ENCODE measurements at regions not wholly inside any gene's neighbourhood (a gene's known extent, or its start where the extent isn't known, plus 50 kb on each side); places are given as distances from the start of the nearest gene placed in this dataset.

DNA sequence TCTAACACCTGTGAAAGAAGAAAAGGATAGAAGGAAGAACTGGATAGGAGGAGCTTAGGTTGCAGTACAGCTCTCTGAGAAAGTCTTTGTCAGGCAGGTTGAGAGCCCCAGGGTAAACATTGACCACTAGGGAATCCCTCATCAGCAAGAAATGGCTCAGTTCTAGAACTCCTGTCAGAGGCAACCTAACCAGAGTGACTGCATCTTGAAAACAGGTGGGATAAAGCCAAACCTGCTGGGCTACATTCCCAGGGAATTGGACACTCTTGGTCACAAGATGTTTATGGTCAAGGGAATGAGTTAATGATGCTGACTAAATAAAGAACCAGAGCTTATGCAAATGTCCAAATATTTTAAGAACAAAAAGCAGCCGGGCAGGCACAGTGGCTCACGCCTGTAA lies 108.3 kb upstream of the MED14 start:
- TF ChIP-seq, protein P1, sequence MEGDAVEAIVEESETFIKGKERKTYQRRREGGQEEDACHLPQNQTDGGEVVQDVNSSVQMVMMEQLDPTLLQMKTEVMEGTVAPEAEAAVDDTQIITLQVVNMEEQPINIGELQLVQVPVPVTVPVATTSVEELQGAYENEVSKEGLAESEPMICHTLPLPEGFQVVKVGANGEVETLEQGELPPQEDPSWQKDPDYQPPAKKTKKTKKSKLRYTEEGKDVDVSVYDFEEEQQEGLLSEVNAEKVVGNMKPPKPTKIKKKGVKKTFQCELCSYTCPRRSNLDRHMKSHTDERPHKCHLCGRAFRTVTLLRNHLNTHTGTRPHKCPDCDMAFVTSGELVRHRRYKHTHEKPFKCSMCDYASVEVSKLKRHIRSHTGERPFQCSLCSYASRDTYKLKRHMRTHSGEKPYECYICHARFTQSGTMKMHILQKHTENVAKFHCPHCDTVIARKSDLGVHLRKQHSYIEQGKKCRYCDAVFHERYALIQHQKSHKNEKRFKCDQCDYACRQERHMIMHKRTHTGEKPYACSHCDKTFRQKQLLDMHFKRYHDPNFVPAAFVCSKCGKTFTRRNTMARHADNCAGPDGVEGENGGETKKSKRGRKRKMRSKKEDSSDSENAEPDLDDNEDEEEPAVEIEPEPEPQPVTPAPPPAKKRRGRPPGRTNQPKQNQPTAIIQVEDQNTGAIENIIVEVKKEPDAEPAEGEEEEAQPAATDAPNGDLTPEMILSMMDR (IDR thresholded peaks at IDR 0.05): no peak
- TF ChIP-seq, protein P2, sequence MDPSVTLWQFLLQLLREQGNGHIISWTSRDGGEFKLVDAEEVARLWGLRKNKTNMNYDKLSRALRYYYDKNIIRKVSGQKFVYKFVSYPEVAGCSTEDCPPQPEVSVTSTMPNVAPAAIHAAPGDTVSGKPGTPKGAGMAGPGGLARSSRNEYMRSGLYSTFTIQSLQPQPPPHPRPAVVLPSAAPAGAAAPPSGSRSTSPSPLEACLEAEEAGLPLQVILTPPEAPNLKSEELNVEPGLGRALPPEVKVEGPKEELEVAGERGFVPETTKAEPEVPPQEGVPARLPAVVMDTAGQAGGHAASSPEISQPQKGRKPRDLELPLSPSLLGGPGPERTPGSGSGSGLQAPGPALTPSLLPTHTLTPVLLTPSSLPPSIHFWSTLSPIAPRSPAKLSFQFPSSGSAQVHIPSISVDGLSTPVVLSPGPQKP (IDR thresholded peaks at IDR 0.05; ENCODE audit: low read depth, low read length): no peak
- TF ChIP-seq CEBPB (IDR thresholded peaks at IDR 0.05) (no peak), RNF2 (IDR thresholded peaks at IDR 0.05; ENCODE audit: borderline replicate concordance, low read depth) (no peak), BHLHE40 (IDR thresholded peaks at IDR 0.05; ENCODE audit: low read depth, low read length) (no peak), POLR2A (IDR thresholded peaks at IDR 0.05; ENCODE audit: low read length) (no peak), JUN (IDR thresholded peaks at IDR 0.05) (no peak)

All from A549 (cell line).